ENCODE measurements at regions not wholly inside any gene's neighbourhood (a gene's known extent, or its start where the extent isn't known, plus 50 kb on each side); places are given as distances from the start of the nearest gene placed in this dataset.

DNA sequence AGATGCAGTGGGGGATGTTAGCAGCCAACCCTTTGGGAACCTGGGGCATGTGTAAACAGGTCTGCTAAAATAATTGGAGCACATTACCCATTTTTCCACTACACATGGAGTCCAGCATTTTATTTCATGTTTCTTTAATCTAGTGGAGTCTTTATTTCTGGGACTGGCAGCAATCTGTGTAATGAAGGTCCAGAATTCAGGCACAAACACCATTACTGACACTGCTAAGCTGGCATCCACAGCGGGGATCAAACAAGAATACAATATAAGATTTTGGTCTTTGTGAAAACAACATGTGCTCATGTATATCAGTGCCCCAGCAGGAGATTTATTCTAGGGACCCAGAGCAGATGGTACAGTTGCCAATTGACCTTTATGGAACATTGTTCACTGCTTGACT is 1587.0 kb upstream of the PRR20A start:
- TF ChIP-seq, protein P1, sequence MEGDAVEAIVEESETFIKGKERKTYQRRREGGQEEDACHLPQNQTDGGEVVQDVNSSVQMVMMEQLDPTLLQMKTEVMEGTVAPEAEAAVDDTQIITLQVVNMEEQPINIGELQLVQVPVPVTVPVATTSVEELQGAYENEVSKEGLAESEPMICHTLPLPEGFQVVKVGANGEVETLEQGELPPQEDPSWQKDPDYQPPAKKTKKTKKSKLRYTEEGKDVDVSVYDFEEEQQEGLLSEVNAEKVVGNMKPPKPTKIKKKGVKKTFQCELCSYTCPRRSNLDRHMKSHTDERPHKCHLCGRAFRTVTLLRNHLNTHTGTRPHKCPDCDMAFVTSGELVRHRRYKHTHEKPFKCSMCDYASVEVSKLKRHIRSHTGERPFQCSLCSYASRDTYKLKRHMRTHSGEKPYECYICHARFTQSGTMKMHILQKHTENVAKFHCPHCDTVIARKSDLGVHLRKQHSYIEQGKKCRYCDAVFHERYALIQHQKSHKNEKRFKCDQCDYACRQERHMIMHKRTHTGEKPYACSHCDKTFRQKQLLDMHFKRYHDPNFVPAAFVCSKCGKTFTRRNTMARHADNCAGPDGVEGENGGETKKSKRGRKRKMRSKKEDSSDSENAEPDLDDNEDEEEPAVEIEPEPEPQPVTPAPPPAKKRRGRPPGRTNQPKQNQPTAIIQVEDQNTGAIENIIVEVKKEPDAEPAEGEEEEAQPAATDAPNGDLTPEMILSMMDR (conservative IDR thresholded peaks at IDR 0.05; ENCODE audit: low read depth): no peak
- ChIA-PET POLR2A (ENCODE audit: low non-redundant PET) (no interaction called here), CTCF (interaction anchor here (0.6 kb wide), 2 partner anchors 212 to 911 kb away, joined by 3 to 6 read pairs; no protein-coding TSS in a partner anchor)
- H3K27ac ChIP-seq: no peak overlapping the region
- no peak for DNase-seq (ENCODE audit: low spot score)

DNA sequence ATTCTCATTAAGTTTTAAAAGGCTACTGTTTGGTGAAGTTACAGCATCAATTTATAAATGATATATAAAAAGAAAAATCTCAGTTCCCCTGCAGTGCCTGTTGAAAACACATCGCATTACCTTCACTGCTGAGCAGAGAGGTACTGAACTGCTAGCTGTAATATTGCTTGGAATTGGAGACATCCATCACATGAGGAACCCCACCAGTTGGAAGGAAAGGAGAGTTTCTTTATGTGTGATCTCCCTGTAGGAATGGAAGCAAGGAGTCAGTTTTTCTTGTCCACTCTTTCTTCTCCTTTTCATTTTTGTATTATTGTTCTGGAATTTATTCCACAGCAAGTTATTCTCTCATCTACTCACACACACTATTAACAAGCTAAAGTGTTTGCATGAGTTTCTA is 1586.0 kb upstream of the PRR20A start:
- POLR2A ChIA-PET (ENCODE audit: low non-redundant PET): no interaction called here
- H3K27ac ChIP-seq: no peak overlapping the region
- CTCF ChIA-PET: no interaction called here

DNA sequence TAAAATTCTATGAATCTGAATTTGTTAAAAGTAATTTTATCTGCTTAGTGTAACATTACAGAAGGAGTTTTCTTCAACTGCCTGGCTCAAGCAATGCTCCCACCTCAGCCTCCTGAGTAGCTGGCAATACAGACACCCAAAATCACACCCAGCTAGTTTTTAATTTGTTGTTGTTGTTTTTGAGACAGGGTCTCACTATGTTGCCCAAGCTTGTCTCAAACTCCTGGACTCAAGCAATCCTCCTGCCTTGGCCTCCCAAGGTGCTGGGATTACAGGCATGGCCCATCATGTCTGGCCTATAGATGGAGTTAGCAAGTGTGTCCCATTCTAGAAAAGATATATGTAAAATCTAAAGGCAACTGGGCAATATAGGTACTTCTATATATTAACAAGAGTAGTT is 1580.4 kb upstream of the PRR20A start:
- no peak overlapping the region for H3K27ac ChIP-seq
- ChIA-PET POLR2A (ENCODE audit: low non-redundant PET) (no interaction called here), CTCF (interaction anchor here (0.7 kb wide), 1 partner anchor 138 kb away, joined by 4 read pairs; no protein-coding TSS in a partner anchor)
- TF ChIP-seq, protein P1 (conservative IDR thresholded peaks at IDR 0.05; ENCODE audit: low read depth): no peak
- no peak for DNase-seq (ENCODE audit: low spot score)

More for the DNA sequence above, 1586.0 kb upstream of the PRR20A start:
- no peak for DNase-seq (ENCODE audit: low spot score)
- TF ChIP-seq, protein P1 (conservative IDR thresholded peaks at IDR 0.05; ENCODE audit: low read depth): no peak

DNA sequence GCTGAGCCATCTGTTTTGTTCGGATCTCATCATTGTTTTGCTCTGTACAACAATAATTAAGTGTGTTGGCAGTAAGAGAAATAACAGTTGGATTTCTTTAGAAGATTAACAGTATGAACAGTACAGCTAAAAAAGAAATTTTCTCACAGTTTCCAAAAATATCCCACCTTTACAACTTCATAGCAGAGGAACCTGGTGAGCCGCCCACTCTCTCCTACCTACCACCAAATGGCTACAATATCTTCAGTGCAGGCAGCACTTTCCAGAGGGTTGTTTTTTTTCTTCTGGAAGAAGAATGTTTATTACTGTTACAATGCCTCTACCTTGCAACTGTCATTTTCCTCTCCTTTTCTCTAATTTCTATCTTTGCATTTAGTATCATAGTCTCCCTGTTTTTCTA is 1577.5 kb upstream of the PRR20A start:
- TF ChIP-seq, protein P1 (conservative IDR thresholded peaks at IDR 0.05; ENCODE audit: low read depth): no peak
- POLR2A ChIA-PET (ENCODE audit: low non-redundant PET): no interaction called here
- no peak overlapping the region for H3K27ac ChIP-seq
- CTCF ChIA-PET: no interaction called here
- no peak for DNase-seq (ENCODE audit: low spot score)

DNA sequence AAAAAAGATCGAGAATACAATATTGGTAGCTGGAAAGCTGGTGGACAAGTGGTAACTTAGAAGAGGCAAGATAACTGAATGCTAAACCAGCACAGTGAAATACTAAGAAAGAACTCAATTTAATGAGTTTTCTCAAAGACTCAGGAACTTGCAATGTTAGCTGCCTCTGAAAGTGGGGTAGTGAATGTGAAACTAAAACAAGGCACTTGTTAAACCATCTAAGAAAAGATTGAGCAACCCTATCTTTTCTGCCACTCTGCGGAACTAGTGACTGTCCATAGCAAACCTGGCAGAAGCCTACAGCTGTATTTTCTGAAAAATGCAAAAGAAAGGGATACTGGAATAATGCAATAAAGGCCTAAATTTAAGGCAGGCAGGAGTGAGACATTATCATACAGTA is 1574.4 kb upstream of the PRR20A start:
- CTCF ChIA-PET: interaction anchor here (0.8 kb wide), 1 partner anchor 359 kb away, joined by 4 read pairs; no protein-coding TSS in a partner anchor
- no peak for DNase-seq (ENCODE audit: low spot score)
- H3K27ac ChIP-seq: no peak overlapping the region
- TF ChIP-seq, protein P1 (conservative IDR thresholded peaks at IDR 0.05; ENCODE audit: low read depth): no peak
- POLR2A ChIA-PET (ENCODE audit: low non-redundant PET): no interaction called here

DNA sequence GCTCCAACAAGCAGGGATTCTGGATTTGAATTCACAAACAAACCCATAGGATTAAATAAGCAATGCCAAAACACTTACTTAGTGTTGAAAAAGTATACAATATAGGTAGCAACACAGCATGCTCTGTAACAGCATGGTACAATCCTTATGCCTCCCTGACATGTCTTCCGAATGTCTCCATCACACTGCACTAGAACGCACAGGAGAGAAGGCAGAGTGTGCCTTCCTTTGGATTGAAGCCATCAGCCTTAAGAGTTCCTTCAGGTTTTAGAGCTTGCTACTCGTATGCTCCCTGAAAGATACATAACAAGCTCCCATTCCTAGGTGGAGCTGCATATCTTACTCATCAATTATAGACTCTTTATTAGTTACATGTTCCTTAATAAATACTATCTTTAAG is 1573.9 kb upstream of the PRR20A start:
- TF ChIP-seq, protein P1 (conservative IDR thresholded peaks at IDR 0.05; ENCODE audit: low read depth): no peak
- no peak overlapping the region for H3K27ac ChIP-seq
- CTCF ChIA-PET: interaction anchor here (0.8 kb wide), 1 partner anchor 359 kb away, joined by 4 read pairs; no protein-coding TSS in a partner anchor
- POLR2A ChIA-PET (ENCODE audit: low non-redundant PET): no interaction called here
- no peak for DNase-seq (ENCODE audit: low spot score)

Data from RWPE1 (cell line).